K562 (cell line): ENCODE measurements at regions not wholly inside any gene's neighbourhood (a gene's known extent, or its start where the extent isn't known, plus 50 kb on each side); places are given as distances from the start of the nearest gene placed in this dataset.

Experiments used
- ATAC-seq: fragments of 200-7000 bp; cut with Tn5 transposase; 3 replicates; pipeline ENCODE4 v1.9.1; 2020; ENCODE audit warnings: moderate library complexity
- BruUV-seq: library from RNA; stranded (reverse); fragments of 400-500 nt; replicated peaks from 2 replicates; lab custom pipeline; 2021; lab: Mats Ljungman, UMichigan
- CTCF ChIA-PET: fragments of 300-600 bp; formaldehyde crosslinking; extraction: SDS; loops from one replicate; lab custom pipeline; 2021; ENCODE audit warnings: low intra/inter-chr PET ratio; lab: Yijun Ruan, JAX
- POLR2A ChIA-PET: fragments of 300-600, 350-650 bp; sonication (Branson Sonifier 250); formaldehyde crosslinking; extraction: SDS; loops from one replicate; lab custom pipeline; 2021; ENCODE audit warnings: antibody characterized with exemption, inconsistent platforms; lab: Yijun Ruan, JAX
- DNase-seq, 4 experiments: peaks; one replicate each; pipeline versions ENCODE4 v3.0.0 to v3.0.0-alpha.2; 2011 to 2018; ENCODE audit warnings: low spot score in 3 of 4, mixed read lengths in 3 of 4; ENCODE audit errors: extremely low read depth in 1 of 4
- FAIRE-seq: peaks from 2 replicates; lab custom pipeline; 2011; peaks lifted over from hg19 to GRCh38; lab: Jason Lieb, UNC
- H2AFZ ChIP-seq: 2 replicates; pipeline ENCODE4 v1.6.0; 2011; ENCODE audit warnings: low read depth, low read length, control low read depth, inconsistent platforms
- H3K27ac ChIP-seq: fragments of 200-600 bp; 3 replicates; pipeline ENCODE4 v1.8.0; 2011; ENCODE audit warnings: low read depth, mild to moderate bottlenecking, control low read depth, inconsistent platforms, low read length, moderate library complexity, mixed read lengths; ENCODE audit errors: extremely low read depth
- H3K27me3 ChIP-seq, 2 experiments: fragments of 300-600 bp in 1 of 2; 2 replicates in 1 of 2; 3 replicates in 1 of 2; pipeline versions ENCODE4 v1.6.0 to v1.8.0; 2011; ENCODE audit warnings: inconsistent platforms in 2 of 2, low read length in 2 of 2, mild to moderate bottlenecking in 1 of 2, mixed read lengths in 1 of 2, moderate library complexity in 1 of 2; ENCODE audit not compliant: control insufficient read depth in 2 of 2, insufficient read depth in 2 of 2
- H3K36me3 ChIP-seq: fragments of 300-600 bp; 3 replicates; pipeline ENCODE4 v1.8.0; 2011; ENCODE audit warnings: mild to moderate bottlenecking, low read length, inconsistent platforms; ENCODE audit not compliant: control insufficient read depth, insufficient read depth
- H3K4me1 ChIP-seq, 2 experiments: fragments of 200-600 bp in 1 of 2; replicated peaks in 1 of 2; 2 replicates in 1 of 2; 3 replicates in 1 of 2; pipeline versions ENCODE4 v1.5.1 to v1.8.0; 2011; ENCODE audit warnings: inconsistent platforms in 2 of 2, low read length in 2 of 2, mild to moderate bottlenecking in 1 of 2, mixed read lengths in 1 of 2, moderate library complexity in 1 of 2; ENCODE audit not compliant: control insufficient read depth in 2 of 2, insufficient read depth in 2 of 2
- H3K4me2 ChIP-seq: 2 replicates; pipeline ENCODE4 v1.6.1; 2011; ENCODE audit warnings: low read length, control low read depth, inconsistent platforms, mixed read lengths; ENCODE audit not compliant: insufficient read depth
- H3K4me3 ChIP-seq: fragments of 200-600 bp; sonication (generic), shearing (Covaris generic); 2 replicates; pipeline ENCODE4 v1.5.1; 2016; ENCODE audit warnings: control low read depth, inconsistent platforms
- H3K79me2 ChIP-seq: fragments of 200-600 bp; 3 replicates; pipeline ENCODE4 v1.8.0; 2011; ENCODE audit warnings: low read length, inconsistent platforms; ENCODE audit not compliant: control insufficient read depth, insufficient read depth
- H3K9ac ChIP-seq, 2 experiments: 2 replicates each; pipeline versions ENCODE4 v1.6.0 to v1.6.1; 2011; ENCODE audit warnings: low read depth in 2 of 2, low read length in 2 of 2, control low read depth in 1 of 2, inconsistent platforms in 1 of 2, mild to moderate bottlenecking in 1 of 2, mixed read lengths in 1 of 2; ENCODE audit not compliant: insufficient read depth in 1 of 2
- H3K9me1 ChIP-seq: one replicate; pipeline ENCODE4 v1.6.0; 2011; ENCODE audit warnings: inconsistent platforms, mild to moderate bottlenecking, low read length, moderate library complexity; ENCODE audit not compliant: control insufficient read depth, insufficient read depth
- H3K9me3 ChIP-seq: replicated peaks from 2 replicates; pipeline ENCODE4 v1.5.1; 2011; ENCODE audit warnings: low read depth, low read length, inconsistent platforms; ENCODE audit not compliant: control insufficient read depth, insufficient read depth
- H4K20me1 ChIP-seq: replicated peaks from 2 replicates; pipeline ENCODE4 v1.6.1; 2011; ENCODE audit warnings: low read length, inconsistent platforms, mixed read lengths; ENCODE audit not compliant: control insufficient read depth, insufficient read depth
- BRCA1 ChIP-seq, 2 experiments: fragments of 450-650 bp in 1 of 2; sonication (generic) in 1 of 2; formaldehyde crosslinking in 1 of 2; IDR thresholded peaks; 2 replicates each; pipeline versions ENCODE4 v1.5.0 to v1.6.1; 2017 to 2020; ENCODE audit warnings: mild to moderate bottlenecking in 1 of 2, missing genetic modification reagents in 1 of 2
- FOSL1 ChIP-seq: fragments of 200-800 bp; sonication (Bioruptor generic); conservative IDR thresholded peaks from 2 replicates; pipeline ENCODE4 v1.6.1; 2016; ENCODE audit warnings: missing genetic modification characterization, missing compliant biosample characterization
- FOXJ3 ChIP-seq: sonication (generic); formaldehyde crosslinking; IDR thresholded peaks from 2 replicates; pipeline ENCODE4 v1.4.0; 2020; ENCODE audit warnings: mild to moderate bottlenecking, missing genetic modification reagents
- FOXK1 ChIP-seq: sonication (generic); formaldehyde crosslinking; IDR thresholded peaks from 2 replicates; pipeline ENCODE4 v1.8.0; 2022; ENCODE audit warnings: missing genetic modification reagents, mild to moderate bottlenecking, borderline replicate concordance
- HLTF ChIP-seq: fragments of 450-650 bp; IDR thresholded peaks from 2 replicates; pipeline ENCODE4 v1.6.1; 2016
- KAT2B ChIP-seq: IDR thresholded peaks from one replicate; pipeline ENCODE4 v1.6.1; 2012; ENCODE audit warnings: low read depth, mild to moderate bottlenecking, control low read depth, inconsistent platforms, low read length, moderate library complexity
- PCBP1 ChIP-seq: fragments of 200-400 bp; formaldehyde crosslinking; IDR thresholded peaks from 2 replicates; pipeline ENCODE4 v1.6.1; 2018; ENCODE audit warnings: mild to moderate bottlenecking, low read depth, low read length; ENCODE audit not compliant: poor library complexity, severe bottlenecking
- PTTG1 ChIP-seq: fragments of 450-650 bp; IDR thresholded peaks from 2 replicates; pipeline ENCODE4 v1.6.1; 2016; ENCODE audit warnings: low read depth, mild to moderate bottlenecking, missing genetic modification characterization, missing compliant biosample characterization
- RAD51 ChIP-seq: fragments of 450-650 bp; IDR thresholded peaks from 2 replicates; pipeline ENCODE4 v1.7.1; 2016; ENCODE audit warnings: low read depth, mild to moderate bottlenecking, borderline replicate concordance
- ZBTB7A ChIP-seq: IDR thresholded peaks from 2 replicates; pipeline ENCODE4 v1.6.1; 2011; ENCODE audit warnings: low read depth, mild to moderate bottlenecking, low read length, moderate library complexity, borderline replicate concordance; ENCODE audit not compliant: control insufficient read depth
- ZNF140 ChIP-seq: fragments of 250-450 bp; sonication (Bioruptor Pico); IDR thresholded peaks from 2 replicates; pipeline ENCODE4 v1.8.0; 2021; ENCODE audit warnings: moderate library complexity, mild to moderate bottlenecking, inconsistent platforms
- ZNF507 ChIP-seq: conservative IDR thresholded peaks from 2 replicates; pipeline ENCODE4 v1.6.1; 2017; ENCODE audit warnings: missing genetic modification characterization, missing compliant biosample characterization
- ZSCAN29 ChIP-seq: fragments of 450-650 bp; IDR thresholded peaks from 2 replicates; pipeline ENCODE4 v1.6.1; 2017
- WGBS: fragments of 100-300 bp; shearing (Covaris generic); methylation state at CpG from one replicate; pipeline ENCODE4 v1.1.6; 2016; ENCODE audit warnings: low coverage, mixed read lengths; ENCODE audit not compliant: insufficient coverage; ENCODE audit errors: missing lambda C conversion rate; 5-methylcytosine and 5-hydroxymethylcytosine counted together
- in situ Hi-C: fragments of 300-500 bp; cut with MboI; formaldehyde crosslinking; loops from 4 replicates; pipeline ENCODE4 v1.15.0; 2018; ENCODE audit warnings: inconsistent platforms, mixed read lengths
- intact Hi-C: fragments of 100-400 bp; cut with micrococcal nuclease; formaldehyde crosslinking; loops from 2 replicates; pipeline ENCODE4 v1.14.2; 2022
- TF ChIP-seq, protein P1 (sequence below): fragments of 250-450 bp; sonication (Bioruptor Pico); IDR thresholded peaks from 2 replicates; pipeline ENCODE4 v1.4.0; 2020; ENCODE audit warnings: borderline replicate concordance
- TF ChIP-seq, protein P2 (sequence below): fragments of 450-650 bp; IDR thresholded peaks from one replicate; pipeline ENCODE4 v1.6.1; 2018; ENCODE audit warnings: mild to moderate bottlenecking, moderate library complexity; ENCODE audit not compliant: partially characterized antibody
- TF ChIP-seq, protein P3 (sequence below): IDR thresholded peaks from 2 replicates; pipeline ENCODE4 v1.6.1; 2011; ENCODE audit warnings: borderline replicate concordance, low read depth, mild to moderate bottlenecking, moderate library complexity, low read length; ENCODE audit not compliant: insufficient read depth, poor library complexity, severe bottlenecking
- TF ChIP-seq, protein P4 (sequence below): sonication (generic); formaldehyde crosslinking; IDR thresholded peaks from 2 replicates; pipeline ENCODE4 v1.8.0; 2022; ENCODE audit warnings: mild to moderate bottlenecking, low read depth, missing genetic modification reagents

GRCh38 chr13:59280297-59280696 lies 883.4 kb downstream of the DIAPH3 start:
- Histone ChIP-seq H3K27me3 (no peaks in the 10 kb centered on the region), H3K9ac (no peak overlapping the region), H3K9me1 (no peaks in the 10 kb centered on the region), H3K36me3 (no peaks in the 10 kb centered on the region), H4K20me1 (no peaks in the 10 kb centered on the region), H2AFZ (no peak overlapping the region), H3K4me2 (no peak overlapping the region), H3K4me1 (no peaks in the 10 kb centered on the region), H3K27ac (no peak overlapping the region), H3K9me3 (no peaks in the 10 kb centered on the region), H3K79me2 (no peaks in the 10 kb centered on the region), H3K4me3 (no peak overlapping the region)
- DNase-seq (no peak), FAIRE-seq (no peak), ATAC-seq (no peak)
- ChIA-PET CTCF (no interaction called here), POLR2A (no interaction called here)
- BruUV-seq = no TSS peak
- TF ChIP-seq ZBTB7A (no peak), KAT2B (no peak), ZSCAN29 (no peak), BRCA1 (IDR thresholded peaks at IDR 0.05) (no peak), BRCA1 (CRISPR knock-in tag; IDR thresholded peaks at IDR 0.05) (no peak), HLTF (no peak), ZNF507 (tag) (no peak), RAD51 (no peak), FOSL1 (tag) (no peak), PTTG1 (tag) (no peak), FOXJ3 (CRISPR knock-in tag) (no peak), ZNF140 (CRISPR knock-in tag) (no peak), FOXK1 (CRISPR knock-in tag) (no peak), PCBP1 (no peak)
- TF ChIP-seq, protein P1, sequence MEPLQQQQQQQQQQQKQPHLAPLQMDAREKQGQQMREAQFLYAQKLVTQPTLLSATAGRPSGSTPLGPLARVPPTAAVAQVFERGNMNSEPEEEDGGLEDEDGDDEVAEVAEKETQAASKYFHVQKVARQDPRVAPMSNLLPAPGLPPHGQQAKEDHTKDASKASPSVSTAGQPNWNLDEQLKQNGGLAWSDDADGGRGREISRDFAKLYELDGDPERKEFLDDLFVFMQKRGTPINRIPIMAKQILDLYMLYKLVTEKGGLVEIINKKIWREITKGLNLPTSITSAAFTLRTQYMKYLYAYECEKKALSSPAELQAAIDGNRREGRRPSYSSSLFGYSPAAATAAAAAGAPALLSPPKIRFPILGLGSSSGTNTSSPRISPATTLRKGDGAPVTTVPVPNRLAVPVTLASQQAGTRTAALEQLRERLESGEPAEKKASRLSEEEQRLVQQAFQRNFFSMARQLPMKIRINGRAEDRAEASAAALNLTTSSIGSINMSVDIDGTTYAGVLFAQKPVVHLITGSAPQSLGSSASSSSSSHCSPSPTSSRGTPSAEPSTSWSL (CRISPR knock-in tag) = no peak
- TF ChIP-seq, protein P2, sequence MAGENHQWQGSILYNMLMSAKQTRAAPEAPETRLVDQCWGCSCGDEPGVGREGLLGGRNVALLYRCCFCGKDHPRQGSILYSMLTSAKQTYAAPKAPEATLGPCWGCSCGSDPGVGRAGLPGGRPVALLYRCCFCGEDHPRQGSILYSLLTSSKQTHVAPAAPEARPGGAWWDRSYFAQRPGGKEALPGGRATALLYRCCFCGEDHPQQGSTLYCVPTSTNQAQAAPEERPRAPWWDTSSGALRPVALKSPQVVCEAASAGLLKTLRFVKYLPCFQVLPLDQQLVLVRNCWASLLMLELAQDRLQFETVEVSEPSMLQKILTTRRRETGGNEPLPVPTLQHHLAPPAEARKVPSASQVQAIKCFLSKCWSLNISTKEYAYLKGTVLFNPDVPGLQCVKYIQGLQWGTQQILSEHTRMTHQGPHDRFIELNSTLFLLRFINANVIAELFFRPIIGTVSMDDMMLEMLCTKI = no peak
- TF ChIP-seq, protein P3, sequence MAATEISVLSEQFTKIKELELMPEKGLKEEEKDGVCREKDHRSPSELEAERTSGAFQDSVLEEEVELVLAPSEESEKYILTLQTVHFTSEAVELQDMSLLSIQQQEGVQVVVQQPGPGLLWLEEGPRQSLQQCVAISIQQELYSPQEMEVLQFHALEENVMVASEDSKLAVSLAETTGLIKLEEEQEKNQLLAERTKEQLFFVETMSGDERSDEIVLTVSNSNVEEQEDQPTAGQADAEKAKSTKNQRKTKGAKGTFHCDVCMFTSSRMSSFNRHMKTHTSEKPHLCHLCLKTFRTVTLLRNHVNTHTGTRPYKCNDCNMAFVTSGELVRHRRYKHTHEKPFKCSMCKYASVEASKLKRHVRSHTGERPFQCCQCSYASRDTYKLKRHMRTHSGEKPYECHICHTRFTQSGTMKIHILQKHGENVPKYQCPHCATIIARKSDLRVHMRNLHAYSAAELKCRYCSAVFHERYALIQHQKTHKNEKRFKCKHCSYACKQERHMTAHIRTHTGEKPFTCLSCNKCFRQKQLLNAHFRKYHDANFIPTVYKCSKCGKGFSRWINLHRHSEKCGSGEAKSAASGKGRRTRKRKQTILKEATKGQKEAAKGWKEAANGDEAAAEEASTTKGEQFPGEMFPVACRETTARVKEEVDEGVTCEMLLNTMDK = no peak
- TF ChIP-seq, protein P4, sequence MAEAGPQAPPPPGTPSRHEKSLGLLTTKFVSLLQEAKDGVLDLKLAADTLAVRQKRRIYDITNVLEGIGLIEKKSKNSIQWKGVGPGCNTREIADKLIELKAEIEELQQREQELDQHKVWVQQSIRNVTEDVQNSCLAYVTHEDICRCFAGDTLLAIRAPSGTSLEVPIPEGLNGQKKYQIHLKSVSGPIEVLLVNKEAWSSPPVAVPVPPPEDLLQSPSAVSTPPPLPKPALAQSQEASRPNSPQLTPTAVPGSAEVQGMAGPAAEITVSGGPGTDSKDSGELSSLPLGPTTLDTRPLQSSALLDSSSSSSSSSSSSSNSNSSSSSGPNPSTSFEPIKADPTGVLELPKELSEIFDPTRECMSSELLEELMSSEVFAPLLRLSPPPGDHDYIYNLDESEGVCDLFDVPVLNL = no peak
- in situ Hi-C loops = no loop called here
- intact Hi-C loops = no loop called here
- 0% methylated on average over 2 of the region's 2 CpGs for WGBS
